GM12878 (cell line): ENCODE measurements at regions not wholly inside any gene's neighbourhood (a gene's known extent, or its start where the extent isn't known, plus 50 kb on each side); places are given as distances from the start of the nearest gene placed in this dataset.

ENCODE experiments used
- CREB1 ChIP-seq: IDR thresholded peaks from 2 replicates; pipeline ENCODE4 v1.6.1; 2012; ENCODE audit warnings: low read depth, mild to moderate bottlenecking, inconsistent platforms
- CTCF ChIP-seq, 3 experiments: IDR thresholded peaks in 2 of 3; conservative IDR thresholded peaks in 1 of 3; 2 replicates each; pipeline ENCODE4 v1.5.1; 2011; ENCODE audit warnings: low read depth in 3 of 3, low read length in 3 of 3, mild to moderate bottlenecking in 3 of 3, control low read depth in 2 of 3, moderate library complexity in 2 of 3, inconsistent platforms in 1 of 3, mixed read lengths in 1 of 3; ENCODE audit not compliant: control insufficient read depth in 2 of 3, insufficient read depth in 1 of 3; ENCODE audit errors: extremely low read depth in 1 of 3
- POLR2AphosphoS5 ChIP-seq: IDR thresholded peaks from 2 replicates; pipeline ENCODE4 v1.6.1; 2011; ENCODE audit warnings: mild to moderate bottlenecking, low read length, inconsistent platforms

GRCh38 chr2:188138313-188138712 is 153.4 kb upstream of the GULP1 start:
- TF ChIP-seq CREB1 (no peak), CTCF (IDR thresholded peaks at IDR 0.05 in 2 of 3, conservative IDR thresholded peaks at IDR 0.05 in 1 of 3; ENCODE audit: control insufficient read depth in 2 of 3, extremely low read depth in 1 of 3, insufficient read depth in 1 of 3, low read depth in 3 of 3, low read length in 3 of 3) (no peak), POLR2AphosphoS5 (no peak)
